Body of pancreas (tissue), 4 donors: ENCODE measurements at regions not wholly inside any gene's neighbourhood (a gene's known extent, or its start where the extent isn't known, plus 50 kb on each side); places are given as distances from the start of the nearest gene placed in this dataset.

Experiments used
- POLR2A ChIP-seq, 3 donors: fragments of 450-650 bp; IDR thresholded peaks; one replicate each; pipeline ENCODE4 v1.6.1; 2016; ENCODE audit warnings: antibody characterized with exemption in 3 of 3, mild to moderate bottlenecking in 2 of 3
- TF ChIP-seq, protein P1 (sequence below), 7 experiments: fragments of 450-650 bp in 4 of 7; fragments of 200-600 bp in 3 of 7; sonication (generic) in 3 of 7; IDR thresholded peaks; one replicate each; pipeline ENCODE4 v1.5.1; 2016 to 2019; ENCODE audit warnings: antibody characterized with exemption in 7 of 7

DNA sequence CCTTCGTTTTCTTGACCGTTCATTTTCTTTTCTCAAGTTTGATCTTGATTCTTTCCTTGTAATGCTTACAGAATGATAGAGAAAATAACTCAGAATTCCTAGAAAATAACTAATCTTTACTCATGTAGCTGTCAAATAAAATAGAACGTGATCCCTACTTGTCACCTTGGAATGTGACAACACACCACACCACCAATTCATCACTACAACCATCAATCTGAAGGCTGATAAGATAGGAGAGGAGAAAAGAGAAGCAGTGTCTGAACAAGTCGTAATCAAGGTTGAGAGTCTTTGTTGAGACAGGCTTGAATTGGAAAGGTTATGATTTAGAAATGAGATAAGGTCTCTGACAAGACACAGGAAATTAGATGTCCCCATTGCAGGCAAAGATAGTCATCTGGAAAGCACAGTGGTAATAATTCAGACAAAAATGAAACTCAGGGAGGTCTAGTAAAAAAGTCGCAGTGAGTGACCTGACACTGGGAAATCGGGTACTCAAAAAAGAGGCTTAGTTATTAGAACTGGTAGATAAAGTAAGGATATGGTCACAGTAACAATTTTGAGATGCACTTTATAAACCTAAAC lies 456.2 kb downstream of the FAT4 start:
- TF ChIP-seq, protein P1, sequence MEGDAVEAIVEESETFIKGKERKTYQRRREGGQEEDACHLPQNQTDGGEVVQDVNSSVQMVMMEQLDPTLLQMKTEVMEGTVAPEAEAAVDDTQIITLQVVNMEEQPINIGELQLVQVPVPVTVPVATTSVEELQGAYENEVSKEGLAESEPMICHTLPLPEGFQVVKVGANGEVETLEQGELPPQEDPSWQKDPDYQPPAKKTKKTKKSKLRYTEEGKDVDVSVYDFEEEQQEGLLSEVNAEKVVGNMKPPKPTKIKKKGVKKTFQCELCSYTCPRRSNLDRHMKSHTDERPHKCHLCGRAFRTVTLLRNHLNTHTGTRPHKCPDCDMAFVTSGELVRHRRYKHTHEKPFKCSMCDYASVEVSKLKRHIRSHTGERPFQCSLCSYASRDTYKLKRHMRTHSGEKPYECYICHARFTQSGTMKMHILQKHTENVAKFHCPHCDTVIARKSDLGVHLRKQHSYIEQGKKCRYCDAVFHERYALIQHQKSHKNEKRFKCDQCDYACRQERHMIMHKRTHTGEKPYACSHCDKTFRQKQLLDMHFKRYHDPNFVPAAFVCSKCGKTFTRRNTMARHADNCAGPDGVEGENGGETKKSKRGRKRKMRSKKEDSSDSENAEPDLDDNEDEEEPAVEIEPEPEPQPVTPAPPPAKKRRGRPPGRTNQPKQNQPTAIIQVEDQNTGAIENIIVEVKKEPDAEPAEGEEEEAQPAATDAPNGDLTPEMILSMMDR (IDR thresholded peaks at IDR 0.05): no peak
- no peak for TF ChIP-seq POLR2A (IDR thresholded peaks at IDR 0.05)
